HG03457 (cell line): ENCODE measurements at regions not wholly inside any gene's neighbourhood (a gene's known extent, or its start where the extent isn't known, plus 50 kb on each side); places are given as distances from the start of the nearest gene placed in this dataset.

Source experiments
- ATAC-seq: cut with Tn5 transposase; IDR thresholded peaks from one replicate; pipeline ENCODE4 v1.9.1; 2021; ENCODE audit warnings: moderate number of reproducible peaks; ENCODE audit not compliant: unreplicated experiment

- ATAC-seq: no peak
Measured at GRCh38 chr14:87816416-87816815, 176.6 kb downstream of the GALC start.

- no peak for ATAC-seq
Measured at GRCh38 chr14:87815121-87815520, 177.9 kb downstream of the GALC start.

GRCh38 chr14:87813686-87814085 is 179.3 kb downstream of the GALC start:
- no peak for ATAC-seq

GRCh38 chr14:87813211-87813610 is 179.8 kb downstream of the GALC start:
- ATAC-seq: no peak

- no peak for ATAC-seq
Measured at GRCh38 chr14:87811246-87811645, 181.7 kb downstream of the GALC start.

- no peak for ATAC-seq
Measured at GRCh38 chr14:87810711-87811110, 182.3 kb downstream of the GALC start.

GRCh38 chr14:87809261-87809660 is 183.7 kb downstream of the GALC start:
- ATAC-seq: no peak

- ATAC-seq: no peak
Measured at GRCh38 chr14:87805315-87805723, 187.7 kb downstream of the GALC start.

- ATAC-seq: no peak
Measured at GRCh38 chr14:87800216-87800615, 192.8 kb downstream of the GALC start.

- ATAC-seq: no peak
Measured at GRCh38 chr14:87799400-87799799, 193.6 kb downstream of the GALC start.

- no peak for ATAC-seq
Measured at GRCh38 chr14:87797001-87797400, 196.0 kb downstream of the GALC start.

GRCh38 chr14:87794561-87794960 is 198.4 kb downstream of the GALC start:
- no peak for ATAC-seq

GRCh38 chr14:87785897-87786296 is 207.1 kb downstream of the GALC start:
- ATAC-seq: no peak

- ATAC-seq: no peak
Measured at GRCh38 chr14:87784386-87784785, 208.6 kb downstream of the GALC start.

- ATAC-seq: no peak
Measured at GRCh38 chr14:87783071-87783470, 209.9 kb downstream of the GALC start.

- ATAC-seq: no peak
Measured at GRCh38 chr14:87772854-87773253, 220.1 kb downstream of the GALC start.

GRCh38 chr14:87767567-87767901 is 225.4 kb downstream of the GALC start:
- ATAC-seq: peak; percentile 94

GRCh38 chr14:87758876-87759275 is 234.1 kb downstream of the GALC start:
- no peak for ATAC-seq

GRCh38 chr14:87756661-87757060 is 236.3 kb downstream of the GALC start:
- no peak for ATAC-seq

- ATAC-seq: no peak
Measured at GRCh38 chr14:87754520-87755223, 238.3 kb downstream of the GALC start.

GRCh38 chr14:87748558-87748957 is 244.4 kb downstream of the GALC start:
- ATAC-seq: no peak

GRCh38 chr14:87745507-87746118 is 247.4 kb downstream of the GALC start:
- ATAC-seq: peak; percentile 72
